Germinal center (tissue), 1 donor: ENCODE measurements at regions not wholly inside any gene's neighbourhood (a gene's known extent, or its start where the extent isn't known, plus 50 kb on each side); places are given as distances from the start of the nearest gene placed in this dataset.
"Not testable (repeated sequence)": the region's sequence is repeated elsewhere in the genome, so short reads cannot be mapped to it uniquely, and the experiment has no call there.

Source experiments
- DNase-seq: peaks from one replicate; pipeline ENCODE4 v3.0.0; 2012; ENCODE audit warnings: mixed read lengths, low spot score

DNA sequence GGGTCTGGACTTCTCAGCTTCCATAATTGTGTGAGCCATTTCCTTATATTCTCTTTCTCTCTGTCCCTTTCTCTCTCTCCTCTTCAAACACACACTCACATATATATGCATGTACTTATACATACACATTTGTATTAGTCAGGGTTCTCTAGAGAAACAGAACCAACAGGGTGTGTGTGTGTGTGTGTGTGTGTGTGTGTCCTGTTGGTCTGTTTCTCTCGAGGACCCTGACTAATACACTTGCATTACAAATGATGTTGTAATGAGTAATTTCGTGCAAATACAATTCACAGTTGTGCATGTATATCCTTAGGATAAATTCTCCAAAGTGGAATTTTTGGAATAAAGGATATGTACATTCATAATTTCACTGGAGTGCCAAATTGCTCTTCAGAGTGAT, 115.3 kb downstream of the NPIPB5 start:
- DNase-seq, result no peak

DNA sequence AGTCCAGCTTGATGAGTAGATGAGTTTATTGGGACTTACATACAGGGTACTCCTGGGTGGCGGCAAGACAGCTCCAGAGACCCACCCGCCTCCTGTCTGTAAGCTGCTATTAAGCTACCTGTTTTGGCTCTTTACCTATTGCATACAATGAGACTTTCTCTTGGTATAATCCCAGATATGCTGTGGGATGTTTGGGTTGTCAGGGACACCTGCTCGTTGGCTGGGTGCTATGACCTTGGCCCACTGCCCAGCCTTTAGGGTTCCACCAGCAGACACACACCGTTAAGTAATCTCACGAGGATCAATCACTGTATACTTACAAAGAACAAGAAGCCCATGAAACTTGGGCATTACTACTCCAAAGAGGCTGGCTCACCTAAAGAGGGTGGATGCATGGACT, 116.4 kb downstream of the NPIPB5 start:
- DNase-seq, result no peak

DNA sequence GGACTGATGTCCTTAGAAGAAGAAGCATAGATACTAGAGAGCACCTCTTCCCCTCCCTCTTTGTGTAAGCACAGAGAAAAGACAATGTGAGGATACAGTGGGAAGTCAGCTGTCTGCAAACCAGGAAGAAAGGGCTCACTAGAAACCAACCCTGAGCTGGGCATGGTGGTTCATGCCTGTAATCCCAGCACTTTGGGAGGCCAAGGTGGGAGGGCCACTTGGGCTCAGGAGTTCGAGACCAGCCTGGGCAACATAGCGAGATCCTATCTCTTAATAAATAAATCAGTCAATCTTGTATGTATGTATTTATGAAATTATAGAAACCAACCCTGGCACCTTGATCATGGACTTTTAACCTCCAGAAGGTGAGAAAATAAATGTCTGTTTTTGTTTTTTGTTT, 118.3 kb downstream of the NPIPB5 start:
- no peak for DNase-seq

DNA sequence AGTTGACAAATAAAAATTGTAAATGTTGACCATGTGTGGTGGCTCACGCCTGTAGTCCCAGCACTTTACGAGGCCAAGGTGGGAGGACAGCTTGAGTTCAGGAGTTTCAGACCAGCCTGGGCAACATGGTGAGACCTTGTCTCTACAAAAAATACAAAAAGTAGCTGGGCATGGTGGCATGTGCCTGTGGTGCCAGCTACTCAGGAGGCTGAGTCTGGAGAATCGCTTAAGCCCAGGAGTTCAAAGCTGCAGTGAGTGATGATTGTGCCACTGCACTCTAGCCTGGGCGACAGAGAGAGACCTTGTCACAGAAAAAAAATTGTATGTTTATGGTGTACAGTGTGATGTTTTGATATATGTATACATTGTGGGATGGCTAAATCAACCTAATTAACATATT, 119.6 kb downstream of the NPIPB5 start:
- no peak for DNase-seq

DNA sequence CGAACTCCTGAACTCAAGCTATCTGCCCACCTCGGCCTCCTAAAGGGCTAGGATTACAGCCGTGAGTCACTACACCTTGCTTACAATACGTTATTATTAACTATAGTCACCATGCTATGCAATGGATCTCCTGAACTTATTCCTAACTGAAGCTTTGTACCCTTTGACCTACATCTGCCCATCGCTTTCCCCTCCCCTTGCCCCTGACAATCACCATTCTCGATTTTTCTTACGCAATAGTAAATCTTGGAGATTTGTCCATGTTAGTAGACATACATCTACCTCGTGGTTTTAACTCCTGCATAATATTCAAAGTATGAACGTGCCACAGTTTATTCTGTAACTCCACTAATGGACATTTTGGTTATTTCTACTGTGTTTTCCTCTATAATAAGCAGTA, 120.6 kb downstream of the NPIPB5 start:
- DNase-seq, result no peak

DNA sequence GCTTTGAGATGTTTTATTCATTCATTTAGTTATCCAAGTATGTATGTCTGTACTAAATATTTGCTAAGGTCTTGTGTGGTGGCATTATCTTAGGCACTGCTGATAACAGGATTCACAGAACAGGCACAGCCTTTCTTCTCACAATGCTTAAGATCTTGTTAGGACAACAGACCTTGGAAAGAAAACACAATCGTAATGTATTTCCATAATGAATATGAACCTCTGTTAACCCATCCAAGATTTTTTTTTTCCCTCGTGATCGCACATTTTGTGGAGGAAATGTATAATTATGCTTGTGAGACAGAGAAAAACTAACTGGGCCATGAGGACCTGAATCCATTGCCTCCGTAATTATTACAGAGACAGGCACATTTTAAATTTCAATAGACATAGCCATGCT, 121.9 kb downstream of the NPIPB5 start:
- no peak for DNase-seq

DNA sequence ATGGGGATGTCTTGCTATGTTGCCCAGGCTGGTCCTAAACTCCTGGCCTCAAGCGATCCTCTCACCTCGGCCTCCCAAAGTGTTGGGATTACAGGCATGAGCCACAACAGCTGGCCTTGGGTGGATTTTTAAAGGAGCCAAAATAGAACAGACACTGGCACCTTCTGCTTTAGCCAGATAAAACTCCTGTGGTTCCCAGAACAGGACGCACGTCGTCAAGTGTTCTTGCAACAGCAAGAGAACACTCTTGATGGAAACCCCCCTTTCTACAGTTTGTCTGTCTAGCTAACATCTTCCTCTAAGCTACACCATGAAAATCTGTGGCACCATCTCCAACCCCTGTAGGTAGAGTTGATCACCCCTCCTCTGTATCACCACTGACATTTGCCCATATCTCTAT, 122.6 kb downstream of the NPIPB5 start:
- DNase-seq, result no peak

DNA sequence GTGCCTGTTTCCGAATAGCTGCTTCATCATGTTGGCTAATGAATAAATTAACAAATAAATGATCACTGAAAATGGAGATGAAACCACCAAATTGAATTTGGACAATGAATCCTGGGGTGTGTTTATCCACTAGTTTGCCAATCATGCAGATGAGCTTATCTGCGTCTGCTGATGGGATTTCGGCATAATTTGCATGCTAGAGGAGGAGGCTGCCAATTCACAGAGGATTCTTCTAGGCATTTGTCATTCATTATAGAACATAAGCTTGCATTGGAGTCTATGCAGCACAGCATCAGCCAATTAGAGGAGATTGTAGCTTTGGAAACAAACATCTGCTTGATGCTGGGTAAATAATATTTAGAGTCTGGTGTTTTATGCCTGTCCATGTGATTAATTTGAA, 123.1 kb downstream of the NPIPB5 start:
- no peak for DNase-seq

DNA sequence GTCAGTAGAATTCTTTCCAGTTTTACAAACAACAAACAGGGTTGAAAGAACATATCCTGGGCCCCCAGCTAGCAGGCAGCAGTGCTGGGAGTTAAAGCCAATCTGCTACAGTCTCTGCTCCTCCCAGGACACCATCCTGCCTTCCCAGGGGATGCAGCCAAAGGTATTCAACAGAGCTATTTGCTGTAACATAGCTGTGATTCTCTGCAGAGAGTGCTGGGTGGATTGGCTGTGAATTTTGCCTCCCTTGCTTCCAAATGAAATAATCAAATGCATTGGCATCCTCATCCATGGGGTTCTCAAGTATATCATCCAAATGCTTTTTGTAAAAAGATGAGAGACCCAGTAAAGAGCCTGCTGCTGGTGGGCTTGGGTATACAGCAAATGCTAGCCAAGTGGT, 124.3 kb downstream of the NPIPB5 start:
- no peak for DNase-seq

DNA sequence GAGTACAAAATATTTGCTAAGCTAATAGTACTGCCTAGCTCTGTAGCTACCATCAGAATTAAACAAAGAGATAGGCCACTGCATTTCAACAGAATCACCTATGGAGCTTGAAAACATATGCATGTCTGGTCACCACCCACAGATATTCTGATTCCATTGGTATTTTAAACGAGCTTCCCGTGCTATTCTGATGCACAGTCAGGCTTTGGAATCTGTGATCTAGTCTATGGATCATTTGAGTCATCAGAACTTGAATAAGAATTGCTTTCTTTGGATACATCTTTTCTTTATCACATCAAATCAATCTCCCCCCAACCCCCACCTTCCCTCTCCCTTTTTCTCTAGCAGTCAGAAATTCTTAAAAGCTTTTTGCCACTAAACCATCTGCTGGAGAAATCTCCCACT, 124.7 kb downstream of the NPIPB5 start:
- no peak for DNase-seq

DNA sequence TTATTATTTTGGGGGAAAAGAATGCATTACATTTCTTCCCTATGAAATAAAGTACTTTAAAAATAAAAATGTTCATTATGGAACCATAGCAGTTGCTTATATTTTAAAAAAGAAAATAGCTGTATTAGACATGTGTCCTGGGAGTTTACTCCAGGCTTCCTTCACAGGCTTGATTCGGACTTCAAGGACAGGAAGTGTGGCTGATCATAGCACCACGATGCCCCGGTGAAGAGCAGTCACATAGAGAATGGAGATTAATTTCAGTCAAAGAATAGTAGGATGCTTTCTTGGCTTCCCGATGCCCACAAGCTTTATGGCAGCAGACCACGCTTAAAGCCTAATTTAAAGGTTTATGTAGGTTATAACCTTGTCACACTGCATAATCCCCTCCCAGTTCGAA, 125.1 kb downstream of the NPIPB5 start:
- DNase-seq, result no peak

DNA sequence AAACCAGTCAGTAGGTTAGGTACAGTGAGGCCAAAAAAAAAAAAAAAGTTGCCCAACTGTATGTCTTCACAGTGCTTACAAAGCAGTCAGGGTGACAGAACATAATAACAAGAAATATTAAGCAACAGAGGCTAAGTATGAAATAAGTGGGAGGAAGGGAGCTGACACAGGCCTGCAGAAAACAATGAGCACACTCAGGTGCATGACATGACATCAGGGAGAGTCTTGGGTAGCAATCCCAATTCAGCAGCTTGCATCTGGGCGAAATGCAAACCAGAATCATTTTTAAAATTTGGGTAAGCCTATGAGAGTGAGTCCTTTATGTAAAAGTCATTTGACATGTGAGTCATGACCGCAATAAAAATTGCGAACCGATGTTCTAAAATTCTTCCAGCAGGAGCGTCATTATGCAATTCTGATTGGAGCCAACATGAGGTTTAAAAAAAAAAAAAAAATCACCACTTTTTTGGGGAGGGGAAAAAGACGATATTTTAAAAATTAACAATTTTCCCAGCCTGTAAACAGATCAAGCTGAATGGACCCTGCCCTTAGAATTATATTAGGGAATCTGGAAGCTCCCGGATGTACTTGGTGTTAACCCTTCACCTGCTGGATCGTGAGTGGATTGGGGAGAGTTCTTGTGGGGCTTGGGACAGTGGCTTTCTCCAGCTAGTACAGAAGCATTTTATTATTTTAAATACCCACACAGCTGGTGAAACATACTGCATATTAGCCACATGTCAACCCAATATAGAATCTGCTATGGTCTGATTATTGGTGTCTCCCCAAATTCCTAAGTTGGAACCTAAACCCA, 127.9 kb downstream of the NPIPB5 start:
- DNase-seq, result no peak

DNA sequence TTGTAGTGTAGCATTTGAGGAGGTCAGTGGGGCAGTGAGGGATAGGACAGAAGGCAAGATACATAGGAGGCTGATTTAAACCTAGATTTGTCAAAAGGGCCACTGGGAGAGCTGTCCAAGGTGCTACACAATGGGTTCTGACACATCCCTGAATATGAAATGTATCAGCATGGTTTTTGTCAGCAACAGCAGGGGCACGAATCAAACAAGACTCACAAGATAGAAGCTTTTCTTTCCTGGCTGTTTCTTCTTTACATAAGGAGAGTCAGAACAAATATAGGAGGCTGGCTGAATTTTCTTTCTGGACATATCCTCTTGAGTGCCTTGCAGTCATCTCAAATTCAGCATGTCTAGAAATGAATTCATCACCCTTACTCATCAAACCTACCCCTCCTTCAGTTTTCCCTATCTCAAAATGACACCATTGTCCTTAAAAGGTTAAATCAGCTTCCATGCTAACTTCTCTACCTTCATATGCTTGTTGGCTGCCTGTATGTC, 130.5 kb downstream of the NPIPB5 start:
- no peak for DNase-seq

DNA sequence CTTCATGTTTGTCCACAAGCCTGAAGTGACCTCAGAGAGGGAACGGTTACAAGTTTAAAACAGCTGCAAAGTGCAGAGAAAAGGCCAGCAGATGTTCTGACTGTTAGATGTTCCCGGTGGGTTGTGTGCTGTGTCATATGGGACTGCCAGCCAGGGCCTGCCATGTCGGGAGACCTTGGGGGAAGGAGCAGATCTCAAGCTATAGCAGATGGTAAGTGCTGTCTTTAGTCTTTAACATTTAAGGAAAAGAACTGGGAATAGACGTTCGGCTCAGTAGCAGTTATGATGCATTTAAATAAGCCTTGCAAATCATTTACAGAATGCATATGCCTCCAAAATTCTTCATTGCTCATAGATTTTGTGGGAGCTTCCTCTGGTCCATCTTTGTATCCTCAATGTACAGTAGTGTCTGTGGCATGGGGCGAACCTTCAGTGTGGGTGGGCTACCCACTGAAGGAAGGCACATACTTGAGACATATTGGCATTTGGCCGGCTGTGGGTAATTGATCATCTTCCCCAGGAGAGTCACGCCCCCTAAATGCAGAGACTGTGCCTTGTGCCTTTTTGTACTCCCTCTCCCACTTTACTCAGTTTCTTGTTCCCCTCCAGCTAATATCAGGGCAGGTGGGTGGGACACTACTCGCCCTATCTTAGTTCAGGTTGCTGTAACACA, 131.9 kb downstream of the NPIPB5 start:
- DNase-seq, result no peak

DNA sequence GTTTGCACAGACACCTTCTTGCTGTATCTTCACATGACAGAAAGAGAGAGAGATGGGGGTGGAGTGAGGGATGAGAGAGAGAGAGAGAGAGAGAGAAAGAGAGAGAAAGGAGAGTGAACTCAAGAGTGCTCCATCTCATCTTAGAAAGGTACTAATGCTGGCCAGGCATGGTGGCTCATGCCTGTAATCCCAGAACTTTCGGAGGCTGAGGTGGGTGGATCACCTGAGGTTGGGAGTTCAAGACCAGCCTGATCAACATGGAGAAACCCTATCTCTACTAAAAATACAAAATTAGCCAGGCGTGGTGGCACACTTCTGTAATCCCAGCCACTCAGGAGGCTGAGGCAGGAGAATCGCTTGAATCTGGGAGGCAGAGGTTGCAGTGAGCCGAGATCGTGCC, 132.5 kb downstream of the NPIPB5 start:
- DNase-seq, result not testable (repeated sequence)

DNA sequence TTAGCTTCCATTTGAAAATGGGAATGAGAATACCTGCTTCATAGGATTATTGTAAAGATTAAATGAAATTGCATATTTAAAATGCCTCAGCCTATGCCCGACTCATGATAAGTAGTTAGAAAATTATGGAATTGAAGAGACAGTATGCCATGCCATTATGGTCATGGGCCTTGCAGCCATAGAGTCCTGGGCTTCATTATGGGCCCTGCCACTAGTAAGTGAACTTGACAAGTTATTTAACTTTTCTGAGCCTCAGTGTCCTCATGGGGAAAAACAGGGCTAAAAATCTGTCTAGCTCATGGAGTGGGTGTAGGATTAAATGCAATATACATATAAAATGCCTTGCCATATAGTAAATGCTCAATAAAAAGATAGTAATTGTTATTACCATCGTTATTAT, 133.2 kb downstream of the NPIPB5 start:
- DNase-seq, result no peak

DNA sequence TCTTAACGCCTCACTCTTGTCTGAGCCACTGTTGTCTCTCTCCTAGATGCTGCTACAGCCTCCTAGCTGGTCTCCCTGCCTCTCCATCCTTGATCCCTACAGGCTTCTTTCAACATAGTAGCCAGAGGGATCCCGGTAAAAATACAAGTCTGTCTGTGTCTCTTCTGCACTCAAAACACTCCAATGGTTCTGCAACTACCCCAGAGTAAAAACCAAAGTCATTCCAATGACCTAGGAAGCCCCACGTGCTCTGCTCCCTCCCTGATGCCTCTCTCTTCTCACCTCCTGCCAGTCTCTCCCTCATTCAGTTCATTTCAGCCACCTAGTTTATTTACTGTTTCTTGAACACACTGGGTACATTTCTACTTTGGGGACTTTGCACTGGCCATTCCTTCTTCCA, 135.2 kb downstream of the NPIPB5 start:
- no peak for DNase-seq

DNA sequence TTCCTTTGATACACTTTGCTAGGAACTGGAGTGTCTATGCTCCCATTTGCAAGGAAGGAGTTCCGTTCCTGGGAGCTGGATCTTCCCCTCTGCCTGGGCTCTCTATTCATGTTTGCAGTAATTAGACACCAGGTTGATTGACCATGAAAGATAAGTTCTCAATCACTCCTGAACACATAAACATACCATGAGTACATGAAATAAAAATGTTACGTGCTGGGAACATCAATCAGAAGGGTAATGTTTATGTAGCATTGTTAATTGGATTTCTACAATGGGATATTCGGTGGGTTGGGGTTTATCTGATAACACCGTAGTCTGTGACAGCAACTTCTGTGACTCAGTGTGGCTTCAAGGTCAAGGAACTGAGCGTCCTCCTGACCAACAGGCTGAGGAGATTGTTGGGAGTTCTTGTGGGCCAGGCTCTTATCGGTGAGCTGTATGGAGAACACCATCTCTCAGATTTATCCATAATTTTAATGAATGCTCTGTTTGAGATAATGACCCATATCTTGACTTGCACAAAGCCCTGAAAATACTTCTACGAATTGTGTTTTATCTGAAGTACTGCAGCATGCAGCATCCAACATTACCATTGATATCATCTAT, 136.4 kb downstream of the NPIPB5 start:
- no peak for DNase-seq

DNA sequence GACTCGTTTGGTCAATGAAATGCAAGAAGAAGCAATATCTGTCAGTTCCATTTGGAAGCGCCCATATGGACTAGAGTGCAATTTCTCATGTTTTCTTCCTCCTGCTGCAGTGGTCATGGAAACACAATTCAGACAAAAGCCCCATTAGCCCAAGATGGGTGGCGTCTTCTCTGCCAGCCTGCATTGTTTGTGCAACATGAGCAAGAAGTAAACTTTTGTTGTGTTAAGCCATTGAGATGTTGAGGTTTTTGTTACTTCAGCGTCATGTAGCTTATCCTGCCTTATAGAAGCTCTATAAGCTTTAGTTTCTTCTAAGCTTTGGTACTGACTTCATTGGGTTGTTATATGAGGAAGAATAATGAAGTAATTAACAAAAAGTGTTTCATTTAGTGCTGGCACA, 137.4 kb downstream of the NPIPB5 start:
- DNase-seq, result no peak

DNA sequence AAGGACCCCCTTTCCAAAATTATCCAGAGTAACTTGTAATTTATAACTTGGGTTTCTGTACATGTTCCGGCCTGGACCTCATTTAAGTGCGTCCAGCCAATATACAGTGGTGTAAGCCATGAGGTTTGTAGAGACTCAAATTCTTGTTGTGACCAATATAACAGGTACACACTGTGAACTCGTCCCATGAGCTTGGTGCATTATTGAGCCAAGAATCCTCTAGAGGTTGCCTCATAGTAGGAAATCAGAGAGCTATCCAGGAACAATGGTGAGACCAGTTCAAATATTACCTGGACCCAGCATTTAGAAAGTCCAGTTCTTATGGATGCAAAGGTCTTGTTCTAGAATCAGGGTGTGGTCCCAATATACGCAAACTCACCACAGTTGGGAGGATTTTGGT, 138.2 kb downstream of the NPIPB5 start:
- no peak for DNase-seq

DNA sequence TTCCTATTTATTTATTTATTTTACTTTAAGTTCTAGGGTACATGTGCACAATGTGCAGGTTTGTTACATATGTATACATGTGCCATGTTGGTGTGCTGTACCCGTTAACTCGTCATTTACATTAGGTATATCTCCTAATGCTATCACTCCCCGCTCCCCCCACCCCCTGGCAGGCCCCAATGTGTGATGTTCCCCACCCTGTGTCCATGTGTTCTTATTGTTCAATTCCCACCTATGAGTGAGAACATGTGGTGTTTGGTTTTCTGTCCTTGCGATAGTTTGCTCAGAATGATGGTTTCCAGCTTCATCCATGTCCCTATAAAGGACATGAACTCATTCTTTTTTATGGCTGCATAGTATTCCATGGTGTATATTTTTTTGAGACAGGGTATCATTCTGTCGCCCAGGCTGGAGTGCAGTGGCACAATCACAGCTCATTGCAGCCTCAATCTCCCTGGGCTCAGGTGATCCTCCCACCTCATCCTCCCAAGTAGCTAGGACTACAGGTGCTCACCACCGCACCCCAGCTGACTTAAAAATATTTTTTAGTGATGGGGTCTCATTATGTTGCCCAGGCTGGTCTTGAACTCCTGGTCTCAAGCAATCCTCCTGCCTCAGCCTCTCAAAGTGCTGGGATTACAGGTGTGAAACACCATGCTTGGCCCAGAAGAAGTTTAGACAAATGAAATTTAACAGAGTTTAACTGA, 140.6 kb downstream of the NPIPB5 start:
- not testable (repeated sequence) for DNase-seq

DNA sequence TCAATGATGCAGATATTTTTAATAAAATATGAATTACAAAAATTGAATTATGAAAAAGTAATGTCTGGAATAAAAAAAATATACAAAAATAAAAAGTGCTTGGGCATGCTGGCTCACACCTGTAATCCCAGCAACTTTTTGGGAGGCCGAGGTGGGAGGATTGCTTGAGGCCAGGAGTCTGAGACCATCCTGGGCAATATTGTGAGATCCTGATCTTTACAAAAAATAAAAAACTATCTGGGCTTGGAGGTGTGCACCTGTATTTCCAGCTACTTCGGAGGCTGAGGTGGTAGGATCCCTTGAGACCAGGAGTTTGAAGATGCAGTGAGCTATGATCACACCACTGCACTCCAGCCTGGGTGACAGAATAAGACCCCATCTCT, 141.8 kb downstream of the NPIPB5 start:
- no peak for DNase-seq

DNA sequence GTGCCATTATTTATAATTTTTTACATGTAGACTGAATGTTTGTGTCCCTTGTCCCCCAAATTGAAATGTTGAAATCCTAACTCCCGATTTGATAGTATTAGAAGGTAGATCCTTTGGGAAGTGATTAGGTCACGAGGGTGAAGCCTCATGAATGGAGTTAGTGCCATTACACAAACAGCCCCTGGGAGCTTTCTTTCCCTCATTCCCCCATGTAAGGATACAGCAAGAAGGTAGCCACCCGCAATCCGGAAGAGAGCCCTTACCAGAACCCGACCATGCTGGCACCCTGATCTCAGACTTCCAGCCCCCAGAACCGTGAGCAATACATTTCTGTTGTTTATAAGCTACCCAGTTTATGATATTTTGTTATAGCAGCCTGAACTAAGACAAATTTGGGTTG, 143.2 kb downstream of the NPIPB5 start:
- DNase-seq, result no peak
